ENCODE measurements at regions not wholly inside any gene's neighbourhood (a gene's known extent, or its start where the extent isn't known, plus 50 kb on each side); places are given as distances from the start of the nearest gene placed in this dataset.
A peak's percentile ranks its signal among the peaks of the same experiment; 100 is the strongest.
"Not testable (repeated sequence)": the region's sequence is repeated elsewhere in the genome, so short reads cannot be mapped to it uniquely, and the experiment has no call there.

GRCh38 chr13:24931450-24932251 is 164.3 kb upstream of the PABPC3 start:
- H3K9me3 ChIP-seq (ENCODE audit: severe bottlenecking): no peaks in the 10 kb centered on the region
- no peak for DNase-seq
- no peaks in the 10 kb centered on the region for H3K27me3 ChIP-seq (ENCODE audit: insufficient read depth, low read depth, severe bottlenecking)
- no peak overlapping the region for H3K4me3 ChIP-seq (ENCODE audit: low read depth, low read length)
- H3K36me3 ChIP-seq: no peaks in the 10 kb centered on the region
- TF ChIP-seq CTCF (IDR thresholded peaks at IDR 0.05; ENCODE audit: low read depth, low read length): no peak
- no peak overlapping the region for H3K27ac ChIP-seq

- not testable (repeated sequence) for H3K27me3 ChIP-seq (ENCODE audit: insufficient read depth, low read depth, severe bottlenecking); H3K27ac ChIP-seq; DNase-seq; H3K4me3 ChIP-seq (ENCODE audit: low read depth, low read length); H3K9me3 ChIP-seq (ENCODE audit: severe bottlenecking); H3K36me3 ChIP-seq
Measured at GRCh38 chr13:24933106-24934023, 162.6 kb upstream of the PABPC3 start.

GRCh38 chr13:24934024-24934385 is 161.9 kb upstream of the PABPC3 start:
- not testable (repeated sequence) for H3K36me3 ChIP-seq; DNase-seq; H3K4me3 ChIP-seq (ENCODE audit: low read depth, low read length); H3K27me3 ChIP-seq (ENCODE audit: insufficient read depth, low read depth, severe bottlenecking); H3K27ac ChIP-seq; H3K9me3 ChIP-seq (ENCODE audit: severe bottlenecking)

GRCh38 chr13:24938966-24939365 is 157.0 kb upstream of the PABPC3 start:
- Histone ChIP-seq H3K9me3 (ENCODE audit: severe bottlenecking) (peaks cover 8% of the 10 kb centered on the region), H3K27me3 (ENCODE audit: insufficient read depth, low read depth, severe bottlenecking) (no peaks in the 10 kb centered on the region), H3K4me3 (ENCODE audit: low read depth, low read length) (no peak overlapping the region), H3K36me3 (no peaks in the 10 kb centered on the region), H3K27ac (no peak overlapping the region)
- DNase-seq: no peak
- TF ChIP-seq CTCF (IDR thresholded peaks at IDR 0.05; ENCODE audit: low read depth, low read length): no peak

GRCh38 chr13:24941023-24941713 is 154.8 kb upstream of the PABPC3 start:
- not testable (repeated sequence) for H3K4me3 ChIP-seq (ENCODE audit: low read depth, low read length); H3K27me3 ChIP-seq (ENCODE audit: insufficient read depth, low read depth, severe bottlenecking); H3K36me3 ChIP-seq; H3K9me3 ChIP-seq (ENCODE audit: severe bottlenecking); DNase-seq; H3K27ac ChIP-seq

- H3K27ac ChIP-seq: no peak overlapping the region
- no peak overlapping the region for H3K4me3 ChIP-seq (ENCODE audit: low read depth, low read length)
- H3K9me3 ChIP-seq (ENCODE audit: severe bottlenecking): peaks cover 2% of the 10 kb centered on the region
- no peaks in the 10 kb centered on the region for H3K27me3 ChIP-seq (ENCODE audit: insufficient read depth, low read depth, severe bottlenecking)
- no peaks in the 10 kb centered on the region for H3K36me3 ChIP-seq
- no peak for TF ChIP-seq CTCF (IDR thresholded peaks at IDR 0.05; ENCODE audit: low read depth, low read length)
- DNase-seq: no peak
Measured at GRCh38 chr13:24943136-24943535, 152.8 kb upstream of the PABPC3 start.

- not testable (repeated sequence) for H3K4me3 ChIP-seq (ENCODE audit: low read depth, low read length); H3K27ac ChIP-seq; DNase-seq; H3K27me3 ChIP-seq (ENCODE audit: insufficient read depth, low read depth, severe bottlenecking); H3K9me3 ChIP-seq (ENCODE audit: severe bottlenecking); H3K36me3 ChIP-seq
Measured at GRCh38 chr13:24944073-24944472, 151.9 kb upstream of the PABPC3 start.

GRCh38 chr13:24948977-24949376 is 147.0 kb upstream of the PABPC3 start:
- DNase-seq; H3K27ac ChIP-seq; H3K27me3 ChIP-seq (ENCODE audit: insufficient read depth, low read depth, severe bottlenecking); H3K4me3 ChIP-seq (ENCODE audit: low read depth, low read length); H3K36me3 ChIP-seq; H3K9me3 ChIP-seq (ENCODE audit: severe bottlenecking): not testable (repeated sequence)

GRCh38 chr13:24950611-24951010 is 145.3 kb upstream of the PABPC3 start:
- not testable (repeated sequence) for H3K9me3 ChIP-seq (ENCODE audit: severe bottlenecking); H3K36me3 ChIP-seq; H3K27ac ChIP-seq; DNase-seq; H3K4me3 ChIP-seq (ENCODE audit: low read depth, low read length); H3K27me3 ChIP-seq (ENCODE audit: insufficient read depth, low read depth, severe bottlenecking)

- H3K27me3 ChIP-seq (ENCODE audit: insufficient read depth, low read depth, severe bottlenecking); DNase-seq; H3K27ac ChIP-seq; H3K36me3 ChIP-seq; H3K9me3 ChIP-seq (ENCODE audit: severe bottlenecking): not testable (repeated sequence)
- peak overlapping the region; percentile 50 for H3K4me3 ChIP-seq (ENCODE audit: low read depth, low read length)
Measured at GRCh38 chr13:24967970-24968369, 128.0 kb upstream of the PABPC3 start.

All from WERI-Rb-1 (cell line).